SU-DHL-6 (cell line): ENCODE measurements at regions not wholly inside any gene's neighbourhood (a gene's known extent, or its start where the extent isn't known, plus 50 kb on each side); places are given as distances from the start of the nearest gene placed in this dataset.

Experiments
- H2AFZ ChIP-seq: fragments of 200-600 bp; sonication (generic); 2 replicates; pipeline ENCODE4 v1.6.1; 2014; ENCODE audit warnings: low read depth, mild to moderate bottlenecking, moderate library complexity, mixed read lengths, antibody characterized with exemption, low read length; ENCODE audit not compliant: severe bottlenecking
- H3F3A ChIP-seq: fragments of 200-600 bp; shearing (Covaris generic); 2 replicates; pipeline ENCODE4 v1.6.0; 2016; ENCODE audit warnings: antibody characterized with exemption, mild to moderate bottlenecking; ENCODE audit not compliant: insufficient read depth
- H3K27ac ChIP-seq: fragments of 200-600 bp; sonication (generic); 2 replicates; pipeline ENCODE4 v1.5.1; 2016; ENCODE audit warnings: low read depth, mild to moderate bottlenecking, low read length, moderate library complexity, mixed read lengths
- H3K27me3 ChIP-seq: fragments of 200-600 bp; sonication (generic), shearing (Covaris generic); 2 replicates; pipeline ENCODE4 v1.6.0; 2014; ENCODE audit warnings: mild to moderate bottlenecking, low read length
- H3K36me3 ChIP-seq: fragments of 200-600 bp; sonication (generic); 2 replicates; pipeline ENCODE4 v1.6.1; 2014; ENCODE audit warnings: mild to moderate bottlenecking, low read length, mixed read lengths
- H3K4me2 ChIP-seq: fragments of 300-600, 200-600 bp; shearing (Covaris generic), sonication (generic); 2 replicates; pipeline ENCODE4 v1.6.0; 2014; ENCODE audit warnings: low read length, low read depth, mild to moderate bottlenecking; ENCODE audit not compliant: poor library complexity, severe bottlenecking
- H3K4me3 ChIP-seq: fragments of 200-600 bp; sonication (generic); 2 replicates; pipeline ENCODE4 v1.5.1; 2014; ENCODE audit warnings: antibody characterized with exemption, low read length, mild to moderate bottlenecking, mixed read lengths; ENCODE audit not compliant: insufficient read depth, poor library complexity, severe bottlenecking
- H3K79me2 ChIP-seq: fragments of 200-600 bp; sonication (generic); 2 replicates; pipeline ENCODE4 v1.6.1; 2014; ENCODE audit warnings: mild to moderate bottlenecking, low read length, moderate library complexity; ENCODE audit not compliant: insufficient read depth
- H3K9ac ChIP-seq: fragments of 200-600 bp; sonication (generic); 2 replicates; pipeline ENCODE4 v1.7.0; 2014; ENCODE audit warnings: mild to moderate bottlenecking, low read length
- H3K9me2 ChIP-seq: fragments of 200-600 bp; sonication (generic); replicated peaks from 2 replicates; pipeline ENCODE4 v1.6.1; 2014; ENCODE audit warnings: low read length; ENCODE audit not compliant: insufficient read depth
- H3K9me3 ChIP-seq: fragments of 200-600 bp; sonication (generic); 2 replicates; pipeline ENCODE4 v1.6.1; 2014; ENCODE audit warnings: low read length, mixed read lengths; ENCODE audit not compliant: insufficient read depth
- H4K20me1 ChIP-seq: fragments of 200-600 bp; sonication (generic); 2 replicates; pipeline ENCODE4 v1.6.1; 2014; ENCODE audit warnings: low read depth, mild to moderate bottlenecking, antibody characterized with exemption, low read length, moderate library complexity, mixed read lengths
- CTCF ChIP-seq: fragments of 200-600 bp; sonication (generic); IDR thresholded peaks from one replicate; pipeline ENCODE4 v1.5.1; 2017; ENCODE audit warnings: antibody characterized with exemption, mild to moderate bottlenecking, low read length, moderate library complexity; ENCODE audit not compliant: insufficient read depth, poor library complexity, severe bottlenecking
- EZH2phosphoT487 ChIP-seq: fragments of 200-600 bp; sonication (generic), shearing (Covaris generic); conservative IDR thresholded peaks from 2 replicates; pipeline ENCODE4 v1.6.1; 2018; ENCODE audit warnings: mild to moderate bottlenecking, antibody characterized with exemption, low read length, moderate library complexity, mixed read lengths

- TF ChIP-seq EZH2phosphoT487: no peak
- no peak for TF ChIP-seq CTCF
- H3K36me3 ChIP-seq: no peaks in the 10 kb centered on the region
- H3K4me3 ChIP-seq: no peak overlapping the region
- H4K20me1 ChIP-seq: no peaks in the 10 kb centered on the region
- no peaks in the 10 kb centered on the region for H3K9me2 ChIP-seq
- H3K79me2 ChIP-seq: no peaks in the 10 kb centered on the region
- H3K9ac ChIP-seq: no peak overlapping the region
- H2AFZ ChIP-seq: no peak overlapping the region
- no peak overlapping the region for H3K27ac ChIP-seq
- H3K4me2 ChIP-seq: no peak overlapping the region
- H3K9me3 ChIP-seq: no peaks in the 10 kb centered on the region
- H3F3A ChIP-seq: no peaks in the 10 kb centered on the region
- no peaks in the 10 kb centered on the region for H3K27me3 ChIP-seq
These were observed 573.1 kb upstream of the KLF4 start for GRCh38 chr9:108062680-108063079.

- Histone ChIP-seq H3F3A (no peaks in the 10 kb centered on the region), H3K27ac (no peak overlapping the region), H3K9me2 (no peaks in the 10 kb centered on the region), H3K4me3 (no peak overlapping the region), H3K9ac (no peak overlapping the region), H3K27me3 (no peaks in the 10 kb centered on the region), H3K79me2 (no peaks in the 10 kb centered on the region), H3K9me3 (no peaks in the 10 kb centered on the region), H3K36me3 (no peaks in the 10 kb centered on the region), H4K20me1 (no peaks in the 10 kb centered on the region), H2AFZ (no peak overlapping the region), H3K4me2 (no peak overlapping the region)
- TF ChIP-seq EZH2phosphoT487 (no peak), CTCF (no peak)
These were observed 570.6 kb upstream of the KLF4 start for GRCh38 chr9:108060175-108060574.

- Histone ChIP-seq H4K20me1 (no peaks in the 10 kb centered on the region), H3K4me2 (no peak overlapping the region), H3K4me3 (no peak overlapping the region), H3K27ac (no peak overlapping the region), H3K9me3 (no peaks in the 10 kb centered on the region), H3K36me3 (no peaks in the 10 kb centered on the region), H3K27me3 (no peaks in the 10 kb centered on the region), H2AFZ (no peak overlapping the region), H3F3A (no peaks in the 10 kb centered on the region), H3K9me2 (no peaks in the 10 kb centered on the region), H3K9ac (no peak overlapping the region), H3K79me2 (no peaks in the 10 kb centered on the region)
- no peak for TF ChIP-seq EZH2phosphoT487
- TF ChIP-seq CTCF: no peak
These were observed 568.7 kb upstream of the KLF4 start for GRCh38 chr9:108058135-108058814.
